Common myeloid progenitor, CD34-positive (primary cell): ENCODE measurements at regions not wholly inside any gene's neighbourhood (a gene's known extent, or its start where the extent isn't known, plus 50 kb on each side); places are given as distances from the start of the nearest gene placed in this dataset.

Experiments
- CTCF ChIA-PET: fragments of 350-600 bp; sonication (Branson Sonifier 250); formaldehyde crosslinking; loops from one replicate; lab custom pipeline; 2021; ENCODE audit warnings: antibody characterized with exemption; lab: Charles Lee
- POLR2A ChIA-PET: fragments of 350-600 bp; sonication (Branson Sonifier 250); formaldehyde crosslinking; loops from one replicate; lab custom pipeline; 2021; ENCODE audit warnings: antibody characterized with exemption; lab: Charles Lee
- DNase-seq, 3 donors: peaks; one replicate each; pipeline versions ENCODE4 v3.0.0 to v3.0.0-alpha.2; 2013
- H3K27ac ChIP-seq, 2 experiments: 1 replicate in 1 of 2; 2 replicates in 1 of 2; pipeline ENCODE4 v1.7.0; 2013; ENCODE audit warnings: inconsistent platforms in 2 of 2, low read length in 2 of 2, mild to moderate bottlenecking in 2 of 2, low read depth in 1 of 2, moderate library complexity in 1 of 2; ENCODE audit not compliant: severe bottlenecking in 2 of 2, insufficient read depth in 1 of 2, poor library complexity in 1 of 2
- H3K27me3 ChIP-seq, 5 experiments: replicated peaks in 2 of 5; 1 replicate in 3 of 5; 2 replicates in 2 of 5; pipeline versions ENCODE4 v1.6.1 to v1.7.0; 2013; ENCODE audit warnings: low read length in 4 of 5, mild to moderate bottlenecking in 2 of 5, moderate library complexity in 2 of 5, inconsistent platforms in 1 of 5; ENCODE audit not compliant: insufficient read depth in 5 of 5, control insufficient read depth in 4 of 5
- H3K36me3 ChIP-seq, 4 experiments: 1 replicate in 2 of 4; 2 replicates in 2 of 4; pipeline versions ENCODE4 v1.6.1 to v1.7.0; 2013; ENCODE audit warnings: low read length in 3 of 4, control low read depth in 1 of 4, mild to moderate bottlenecking in 1 of 4; ENCODE audit not compliant: control insufficient read depth in 4 of 4, insufficient read depth in 4 of 4
- H3K4me1 ChIP-seq, 4 experiments: 1 replicate in 3 of 4; 2 replicates in 1 of 4; pipeline versions ENCODE4 v1.6.1 to v1.7.1; 2013; ENCODE audit warnings: low read length in 3 of 4, mild to moderate bottlenecking in 3 of 4, control low read depth in 1 of 4, inconsistent platforms in 1 of 4, moderate library complexity in 1 of 4; ENCODE audit not compliant: control insufficient read depth in 4 of 4, insufficient read depth in 4 of 4; ENCODE audit errors: control extremely low read depth in 1 of 4
- H3K4me3 ChIP-seq, 7 experiments: 1 replicate in 4 of 7; 2 replicates in 3 of 7; pipeline versions ENCODE4 v1.5.1 to v1.7.0; 2013; ENCODE audit warnings: mild to moderate bottlenecking in 7 of 7, low read length in 6 of 7, moderate library complexity in 6 of 7, inconsistent platforms in 2 of 7, low read depth in 2 of 7, control low read depth in 1 of 7; ENCODE audit not compliant: insufficient read depth in 4 of 7, control insufficient read depth in 1 of 7; ENCODE audit errors: extremely low read depth in 1 of 7
- H3K9me3 ChIP-seq, 5 experiments: 1 replicate in 4 of 5; 2 replicates in 1 of 5; pipeline versions ENCODE4 v1.6.1 to v1.7.1; 2013; ENCODE audit warnings: low read length in 4 of 5, mild to moderate bottlenecking in 2 of 5, inconsistent platforms in 1 of 5, low read depth in 1 of 5, moderate library complexity in 1 of 5; ENCODE audit not compliant: control insufficient read depth in 4 of 5, insufficient read depth in 2 of 5; ENCODE audit errors: control extremely low read depth in 1 of 5
- WGBS: methylation state at CpG from one replicate; pipeline ENCODE4 v1.1.5; 2013; ENCODE audit not compliant: insufficient coverage; 5-methylcytosine and 5-hydroxymethylcytosine counted together

DNA sequence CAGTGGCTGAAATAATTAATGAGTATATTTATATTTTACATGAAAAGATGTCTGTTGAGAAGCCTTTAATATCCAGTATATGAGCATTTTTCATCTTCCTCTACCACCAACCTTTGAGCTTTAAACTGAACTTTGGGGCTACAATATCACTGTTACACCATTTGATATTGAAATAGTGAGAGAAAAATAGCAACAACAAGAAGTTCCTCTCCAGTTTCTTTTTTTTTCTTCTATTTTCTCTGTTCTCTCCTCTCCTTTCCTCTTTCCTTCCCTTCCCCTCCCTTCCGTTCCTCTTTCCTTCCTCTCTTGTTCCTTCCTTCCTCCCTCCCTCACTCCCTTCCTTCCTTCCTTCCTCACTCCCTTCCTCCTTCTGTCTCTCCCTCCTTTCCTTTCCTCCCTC lies 1591.4 kb downstream of the PLA2G4A start:
- no peaks in the 10 kb centered on the region for H3K36me3 ChIP-seq
- H3K9me3 ChIP-seq: no peaks in the 10 kb centered on the region
- no peak for DNase-seq
- H3K4me3 ChIP-seq: no peak overlapping the region
- WGBS: 89% methylated on average over 1 of the region's 1 CpG
- CTCF ChIA-PET: no interaction called here
- H3K27me3 ChIP-seq: no peaks in the 10 kb centered on the region
- POLR2A ChIA-PET: no interaction called here
- no peak overlapping the region for H3K27ac ChIP-seq
- peaks cover 0 to 7% (median 0%) of the 10 kb centered on the region in 4 experiments for H3K4me1 ChIP-seq

DNA sequence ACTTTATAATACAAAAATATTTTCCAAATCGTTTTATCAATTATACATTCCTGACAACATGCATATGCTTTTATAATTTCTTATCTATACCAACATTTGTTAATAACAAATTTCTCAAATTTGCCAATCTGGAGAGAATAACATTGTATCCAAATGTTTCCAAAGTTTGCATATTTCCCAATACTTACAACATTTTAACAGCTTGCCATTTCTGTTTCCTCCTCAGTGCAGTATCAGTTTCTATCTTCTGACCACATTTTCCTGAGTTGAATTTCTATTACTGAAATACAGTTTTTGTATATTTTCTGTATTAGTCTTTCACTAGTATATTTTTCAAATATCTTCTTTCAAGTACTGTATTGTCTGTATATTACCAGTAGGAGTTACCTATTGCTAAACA lies 1594.3 kb downstream of the PLA2G4A start:
- H3K27me3 ChIP-seq: no peaks in the 10 kb centered on the region
- no CpG with 5 or more reads among the region's 1 CpG for WGBS
- no peaks in the 10 kb centered on the region for H3K36me3 ChIP-seq
- peaks cover 0 to 7% (median 0%) of the 10 kb centered on the region in 4 experiments for H3K4me1 ChIP-seq
- H3K9me3 ChIP-seq: no peaks in the 10 kb centered on the region
- H3K4me3 ChIP-seq: no peak overlapping the region
- DNase-seq: peak in 2 of 3 donors; percentile 20 to 57
- POLR2A ChIA-PET: no interaction called here
- H3K27ac ChIP-seq: no peak overlapping the region
- CTCF ChIA-PET: no interaction called here

DNA sequence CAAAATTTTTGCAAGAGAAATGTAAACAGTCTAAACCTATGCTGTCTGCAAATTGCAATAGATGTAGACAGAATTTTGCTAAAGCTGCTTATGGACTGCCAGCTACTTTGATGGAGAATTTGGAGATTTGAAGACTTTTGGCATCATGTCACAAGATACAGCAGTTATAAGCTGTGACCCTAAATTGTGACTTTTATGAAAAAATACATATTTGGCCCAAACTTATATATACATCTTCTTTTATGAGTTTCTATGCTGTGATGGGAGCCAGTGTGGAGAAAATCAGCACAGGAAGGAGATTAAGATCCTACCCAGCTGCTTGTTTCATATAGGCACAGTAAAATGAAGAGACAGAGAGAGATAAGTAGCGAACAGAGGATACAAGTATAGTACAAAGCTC lies 1595.4 kb downstream of the PLA2G4A start:
- Histone ChIP-seq H3K27ac (no peak overlapping the region), H3K4me3 (no peak overlapping the region), H3K27me3 (no peaks in the 10 kb centered on the region), H3K9me3 (no peaks in the 10 kb centered on the region), H3K4me1 (peaks cover 0 to 7% (median 0%) of the 10 kb centered on the region in 4 experiments), H3K36me3 (no peaks in the 10 kb centered on the region)
- no peak for DNase-seq
- ChIA-PET POLR2A (no interaction called here), CTCF (no interaction called here)
- no CpG with 5 or more reads among the region's 1 CpG for WGBS

DNA sequence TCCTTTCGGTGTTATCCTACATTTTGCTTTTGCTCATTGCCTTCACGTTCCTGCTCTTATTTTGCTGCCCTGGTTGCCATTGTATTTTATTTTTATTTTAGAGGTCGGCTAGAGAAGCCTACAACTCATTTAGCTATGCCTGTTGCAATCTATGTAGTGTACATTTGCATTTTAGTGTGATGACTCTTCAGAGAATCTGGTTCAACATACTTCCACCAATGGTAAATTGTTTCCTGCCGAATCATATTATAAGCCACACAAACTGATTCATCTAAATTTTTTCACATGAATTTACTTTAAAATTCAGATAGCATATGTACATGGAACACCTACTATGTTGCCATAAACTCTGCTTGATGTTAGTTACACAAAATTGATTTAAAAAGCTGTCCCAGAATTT lies 1596.9 kb downstream of the PLA2G4A start:
- DNase-seq: peak in 1 of 3 donors; percentile 30
- WGBS: 75% methylated on average over 1 of the region's 4 CpGs
- no peak overlapping the region for H3K4me3 ChIP-seq
- no peaks in the 10 kb centered on the region for H3K36me3 ChIP-seq
- no peak overlapping the region for H3K27ac ChIP-seq
- POLR2A ChIA-PET: no interaction called here
- H3K4me1 ChIP-seq: peaks cover 0 to 7% (median 0%) of the 10 kb centered on the region in 4 experiments
- H3K27me3 ChIP-seq: no peaks in the 10 kb centered on the region
- no peaks in the 10 kb centered on the region for H3K9me3 ChIP-seq
- CTCF ChIA-PET: no interaction called here

DNA sequence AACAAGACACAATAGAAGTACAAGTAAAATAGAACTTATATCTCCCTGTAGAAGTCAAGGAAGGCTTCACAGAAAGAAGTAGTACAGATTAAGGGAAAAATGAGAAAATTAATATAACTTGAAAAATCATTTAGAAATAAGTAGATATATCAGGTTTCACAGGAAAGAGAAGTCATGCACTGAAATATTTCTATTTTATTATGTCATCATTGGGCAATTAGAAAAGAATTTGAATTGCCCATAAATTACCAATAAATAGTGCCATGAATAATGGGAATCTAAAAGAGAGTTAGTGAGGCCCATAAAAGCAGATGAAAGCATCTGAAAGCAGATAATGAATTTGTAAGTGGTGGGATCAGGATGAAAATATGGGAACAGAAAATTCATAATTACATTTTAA lies 1597.8 kb downstream of the PLA2G4A start:
- peaks cover 0 to 7% (median 0%) of the 10 kb centered on the region in 4 experiments for H3K4me1 ChIP-seq
- DNase-seq: no peak
- no peaks in the 10 kb centered on the region for H3K36me3 ChIP-seq
- H3K27me3 ChIP-seq: no peaks in the 10 kb centered on the region
- POLR2A ChIA-PET: no interaction called here
- no peak overlapping the region for H3K4me3 ChIP-seq
- CTCF ChIA-PET: no interaction called here
- H3K9me3 ChIP-seq: no peaks in the 10 kb centered on the region
- no peak overlapping the region for H3K27ac ChIP-seq

DNA sequence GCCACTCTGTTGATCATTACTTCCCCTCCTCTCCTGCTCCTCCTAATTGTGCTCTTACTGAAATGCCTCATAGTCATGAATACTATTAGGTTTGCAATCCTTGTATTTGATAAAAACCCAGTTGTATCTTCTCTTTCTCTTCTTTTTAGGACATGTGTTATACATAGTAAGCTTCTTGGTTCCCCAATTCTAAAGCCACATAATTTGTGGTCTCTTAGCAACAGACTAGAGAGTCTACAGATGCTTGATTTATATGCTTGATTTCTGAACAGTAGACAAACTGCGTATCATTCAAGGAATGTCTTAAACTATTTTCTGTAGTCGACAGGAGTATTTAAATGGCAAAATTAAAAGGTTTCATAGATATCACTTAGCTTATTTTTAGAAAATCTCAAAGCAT lies 1598.9 kb downstream of the PLA2G4A start:
- Histone ChIP-seq H3K27me3 (no peaks in the 10 kb centered on the region), H3K4me3 (no peak overlapping the region), H3K27ac (no peak overlapping the region), H3K9me3 (no peaks in the 10 kb centered on the region), H3K36me3 (no peaks in the 10 kb centered on the region), H3K4me1 (peaks cover 0 to 7% (median 0%) of the 10 kb centered on the region in 4 experiments)
- ChIA-PET CTCF (no interaction called here), POLR2A (no interaction called here)
- no CpG with 5 or more reads among the region's 2 CpGs for WGBS
- DNase-seq: peak; percentile 13 to 90 (median 44)

DNA sequence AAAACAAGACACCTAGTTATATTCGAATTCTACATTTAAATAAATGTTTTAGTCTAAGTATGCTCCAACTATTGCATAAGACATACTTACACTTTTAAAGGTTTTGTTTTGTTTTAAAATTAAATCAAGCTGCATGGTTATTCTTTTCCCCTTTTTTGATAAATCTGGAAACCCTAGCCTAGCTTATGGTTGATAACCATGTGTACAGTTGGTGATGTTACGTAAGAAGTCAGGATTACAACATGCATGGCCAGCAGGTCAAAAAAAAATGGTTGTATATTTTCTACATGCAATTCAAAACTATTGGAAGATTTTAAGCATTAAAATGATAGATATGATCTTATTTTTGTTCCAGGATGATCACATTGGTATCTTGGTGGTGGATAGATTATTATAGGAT lies 1600.6 kb downstream of the PLA2G4A start:
- Histone ChIP-seq H3K4me1 (no peaks in the 10 kb centered on the region), H3K36me3 (no peaks in the 10 kb centered on the region), H3K4me3 (no peak overlapping the region), H3K27ac (no peak overlapping the region), H3K27me3 (no peaks in the 10 kb centered on the region), H3K9me3 (no peaks in the 10 kb centered on the region)
- ChIA-PET POLR2A (no interaction called here), CTCF (no interaction called here)
- no peak for DNase-seq
- WGBS: no CpG with 5 or more reads among the region's 2 CpGs
